ENCODE measurements at regions not wholly inside any gene's neighbourhood (a gene's known extent, or its start where the extent isn't known, plus 50 kb on each side); places are given as distances from the start of the nearest gene placed in this dataset.

DNA sequence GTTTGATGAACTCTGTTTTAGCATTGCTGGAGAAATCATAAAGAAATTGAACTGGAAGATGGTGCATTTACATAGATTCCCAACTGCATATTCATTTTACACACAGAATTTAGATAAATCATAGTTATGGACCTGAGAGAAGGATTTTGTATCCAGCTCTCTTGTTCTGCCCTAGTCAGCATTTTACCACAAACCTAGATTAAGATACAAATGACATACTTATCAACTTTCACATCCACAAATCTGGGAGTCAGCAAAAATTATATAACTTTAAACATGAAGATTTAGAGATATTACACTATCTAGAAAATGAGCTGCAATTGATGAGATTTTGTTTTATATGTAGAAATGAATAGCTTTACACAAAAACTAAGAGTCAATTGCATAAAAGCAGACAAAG, 632.8 kb downstream of the IGSF11 start:
- ChIA-PET CTCF (no interaction called here), POLR2A (no interaction called here)
- Histone ChIP-seq H3K27ac (ENCODE audit: low read depth, low read length) (no peak overlapping the region), H3K4me1 (ENCODE audit: insufficient read depth, low read length) (no peaks in the 10 kb centered on the region), H3K4me3 (ENCODE audit: low read length) (no peak overlapping the region), H3K36me3 (ENCODE audit: insufficient read depth, low read length) (no peaks in the 10 kb centered on the region), H3K9me3 (ENCODE audit: low read length) (no peaks in the 10 kb centered on the region), H3K27me3 (ENCODE audit: insufficient read depth, low read length, poor library complexity, severe bottlenecking) (no peaks in the 10 kb centered on the region)
- Mint-ChIP-seq H3K4me1 (no peaks in the 10 kb centered on the region), H3K36me3 (no peaks in the 10 kb centered on the region), H3K27me3 (no peaks in the 10 kb centered on the region), H3K27ac (no peak overlapping the region), H3K9me3 (peaks cover 0 to 23% (median 4%) of the 10 kb centered on the region in 5 donors), H3K4me3 (no peak overlapping the region)
- no peak for DNase-seq

DNA sequence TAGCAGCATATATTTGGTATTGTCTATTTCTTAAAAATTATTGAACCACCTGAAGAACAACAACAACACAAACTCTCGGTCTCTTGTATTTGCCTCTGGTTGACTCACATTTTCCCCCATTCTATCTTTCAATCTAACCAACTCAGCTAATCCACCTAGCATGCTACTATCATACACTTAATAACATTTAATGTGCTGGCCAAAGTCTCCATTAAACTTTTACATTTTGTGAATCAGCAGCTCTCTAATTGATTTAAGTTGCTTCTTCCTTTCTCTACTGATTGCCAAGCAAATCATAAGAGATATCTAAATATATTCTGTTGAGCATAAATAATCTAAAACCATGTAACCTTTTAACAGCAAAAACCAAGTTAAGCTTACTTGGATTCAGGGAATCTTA, 631.7 kb downstream of the IGSF11 start:
- no peaks in the 10 kb centered on the region for H3K27me3 Mint-ChIP-seq
- no peaks in the 10 kb centered on the region for H3K36me3 Mint-ChIP-seq
- ChIA-PET CTCF (no interaction called here), POLR2A (no interaction called here)
- Histone ChIP-seq H3K36me3 (ENCODE audit: insufficient read depth, low read length) (no peaks in the 10 kb centered on the region), H3K9me3 (ENCODE audit: low read length) (no peaks in the 10 kb centered on the region), H3K4me1 (ENCODE audit: insufficient read depth, low read length) (no peaks in the 10 kb centered on the region), H3K4me3 (ENCODE audit: low read length) (no peak overlapping the region), H3K27ac (ENCODE audit: low read depth, low read length) (no peak overlapping the region), H3K27me3 (ENCODE audit: insufficient read depth, low read length, poor library complexity, severe bottlenecking) (no peaks in the 10 kb centered on the region)
- H3K4me3 Mint-ChIP-seq = no peak overlapping the region
- no peaks in the 10 kb centered on the region for H3K4me1 Mint-ChIP-seq
- no peak for DNase-seq
- peaks cover 0 to 23% (median 4%) of the 10 kb centered on the region in 5 donors for H3K9me3 Mint-ChIP-seq
- H3K27ac Mint-ChIP-seq = no peak overlapping the region

DNA sequence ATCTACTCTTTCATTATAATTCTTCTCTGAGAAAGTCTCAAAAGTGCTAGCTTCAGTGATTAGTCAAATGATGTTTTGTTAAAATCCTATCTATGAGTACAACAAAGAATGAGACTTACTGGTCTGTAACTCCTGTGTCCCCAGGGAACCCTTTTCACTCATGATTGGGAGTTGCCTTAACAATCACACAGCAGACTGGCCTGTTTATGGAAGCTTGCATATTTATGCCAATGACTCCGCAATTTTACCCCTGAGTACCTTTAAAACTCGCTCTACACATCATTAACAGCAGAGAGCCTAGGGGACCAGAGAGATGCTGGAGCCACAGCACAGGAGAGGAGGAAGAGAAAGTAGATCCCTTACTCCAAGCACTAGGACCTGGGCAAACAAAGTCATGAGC, 628.1 kb downstream of the IGSF11 start:
- ChIA-PET POLR2A (no interaction called here), CTCF (no interaction called here)
- Histone ChIP-seq H3K4me1 (ENCODE audit: insufficient read depth, low read length) (no peaks in the 10 kb centered on the region), H3K4me3 (ENCODE audit: low read length) (no peak overlapping the region), H3K27ac (ENCODE audit: low read depth, low read length) (no peak overlapping the region), H3K27me3 (ENCODE audit: insufficient read depth, low read length, poor library complexity, severe bottlenecking) (no peaks in the 10 kb centered on the region), H3K36me3 (ENCODE audit: insufficient read depth, low read length) (no peaks in the 10 kb centered on the region), H3K9me3 (ENCODE audit: low read length) (no peaks in the 10 kb centered on the region)
- H3K9me3 Mint-ChIP-seq = peaks cover 0 to 15% (median 2%) of the 10 kb centered on the region in 5 donors
- no peak for DNase-seq
- H3K27me3 Mint-ChIP-seq = no peaks in the 10 kb centered on the region
- H3K27ac Mint-ChIP-seq = no peak overlapping the region
- no peaks in the 10 kb centered on the region for H3K4me1 Mint-ChIP-seq
- H3K36me3 Mint-ChIP-seq = no peaks in the 10 kb centered on the region
- no peak overlapping the region for H3K4me3 Mint-ChIP-seq

DNA sequence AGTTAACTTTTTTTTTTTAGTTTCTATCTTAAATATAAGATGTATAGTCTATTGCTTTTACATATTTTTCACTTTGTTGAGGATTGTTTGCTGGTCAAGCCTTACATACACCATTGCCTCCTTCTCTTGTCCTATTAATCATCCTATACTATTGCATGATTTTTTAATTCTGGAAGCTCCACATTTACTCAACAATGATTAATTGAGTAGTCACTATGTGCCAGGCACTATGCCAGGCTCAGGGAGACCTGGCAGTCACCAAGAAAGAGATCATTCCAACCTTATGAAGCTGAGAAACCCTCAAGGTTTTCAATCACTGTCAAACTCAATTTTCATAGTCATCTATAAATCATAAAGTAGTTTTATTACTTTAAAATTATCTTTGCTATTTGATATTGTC, 626.2 kb downstream of the IGSF11 start:
- H3K4me3 Mint-ChIP-seq = no peak overlapping the region
- CTCF ChIA-PET = no interaction called here

DNA sequence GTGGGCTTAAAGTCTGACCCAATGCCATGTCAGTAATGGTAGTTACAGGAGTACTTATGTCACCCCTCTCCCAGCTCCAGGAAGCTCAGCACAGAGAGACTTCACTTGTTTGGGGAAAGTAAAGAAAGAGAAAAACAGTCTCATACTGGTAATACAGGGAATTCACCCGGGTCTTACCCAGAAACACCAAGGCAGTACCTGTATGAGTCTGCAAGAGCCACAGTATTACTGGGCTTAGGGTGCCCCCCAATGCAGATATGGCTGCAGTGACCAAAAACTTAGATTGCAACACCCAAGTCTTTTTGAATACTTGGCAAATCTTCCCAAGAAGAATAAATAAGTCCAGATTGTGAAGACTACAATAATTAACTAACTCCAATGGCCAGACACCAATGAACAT, 622.1 kb downstream of the IGSF11 start:
- H3K27me3 Mint-ChIP-seq = no peaks in the 10 kb centered on the region
- no peak overlapping the region for H3K4me3 Mint-ChIP-seq
- no peaks in the 10 kb centered on the region for H3K36me3 ChIP-seq (ENCODE audit: insufficient read depth, low read length)
- H3K9me3 ChIP-seq (ENCODE audit: low read length) = no peaks in the 10 kb centered on the region
- no peaks in the 10 kb centered on the region for H3K27me3 ChIP-seq (ENCODE audit: insufficient read depth, low read length, poor library complexity, severe bottlenecking)
- no peak overlapping the region for H3K27ac Mint-ChIP-seq
- no peak for DNase-seq
- ChIA-PET POLR2A (no interaction called here), CTCF (no interaction called here)
- no peaks in the 10 kb centered on the region for H3K36me3 Mint-ChIP-seq
- no peak overlapping the region for H3K4me3 ChIP-seq (ENCODE audit: low read length)
- H3K4me1 ChIP-seq (ENCODE audit: insufficient read depth, low read length) = no peaks in the 10 kb centered on the region
- H3K27ac ChIP-seq (ENCODE audit: low read depth, low read length) = no peak overlapping the region
- H3K9me3 Mint-ChIP-seq = peaks cover 2 to 22% (median 7%) of the 10 kb centered on the region in 5 donors
- no peaks in the 10 kb centered on the region for H3K4me1 Mint-ChIP-seq

More for the DNA sequence above, 626.2 kb downstream of the IGSF11 start:
- Histone ChIP-seq H3K36me3 (ENCODE audit: insufficient read depth, low read length) (no peaks in the 10 kb centered on the region), H3K4me3 (ENCODE audit: low read length) (no peak overlapping the region), H3K27ac (ENCODE audit: low read depth, low read length) (no peak overlapping the region), H3K27me3 (ENCODE audit: insufficient read depth, low read length, poor library complexity, severe bottlenecking) (no peaks in the 10 kb centered on the region), H3K4me1 (ENCODE audit: insufficient read depth, low read length) (no peaks in the 10 kb centered on the region), H3K9me3 (ENCODE audit: low read length) (no peaks in the 10 kb centered on the region)
- DNase-seq = no peak
- POLR2A ChIA-PET = no interaction called here
- Mint-ChIP-seq H3K27me3 (no peaks in the 10 kb centered on the region), H3K9me3 (peaks cover 2 to 8% (median 5%) of the 10 kb centered on the region in 5 donors), H3K4me1 (no peaks in the 10 kb centered on the region), H3K36me3 (no peaks in the 10 kb centered on the region), H3K27ac (no peak overlapping the region)

DNA sequence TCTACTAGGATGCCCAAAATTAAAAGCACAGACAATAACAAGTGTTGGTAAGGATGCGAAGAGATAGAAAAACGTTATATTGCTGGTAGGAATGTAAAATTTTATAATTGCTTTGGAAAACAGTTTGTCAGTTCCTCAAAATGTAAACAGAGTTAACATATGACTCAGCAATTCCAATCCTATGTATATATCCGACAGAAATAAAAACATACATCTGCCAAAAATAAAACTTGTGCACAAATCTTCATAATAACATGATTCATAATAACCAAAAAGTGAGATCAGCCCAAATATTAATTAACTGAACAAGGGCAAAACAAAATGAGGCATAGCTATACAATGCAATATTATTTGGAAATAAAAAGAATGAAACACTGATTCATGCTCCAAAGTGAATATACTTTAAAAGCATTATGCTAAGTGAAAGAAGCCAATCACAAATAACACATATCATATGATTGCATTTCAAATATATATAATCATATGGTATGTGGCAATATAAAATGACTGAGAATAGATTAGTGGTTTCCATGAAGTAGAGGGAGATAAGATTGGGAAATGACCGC, 609.3 kb downstream of the IGSF11 start:
- peaks cover 0 to 1% of the 10 kb centered on the region in 2 donors for H3K27me3 Mint-ChIP-seq
- Histone ChIP-seq H3K27me3 (ENCODE audit: insufficient read depth, low read length, poor library complexity, severe bottlenecking) (no peaks in the 10 kb centered on the region), H3K36me3 (ENCODE audit: insufficient read depth, low read length) (no peaks in the 10 kb centered on the region), H3K27ac (ENCODE audit: low read depth, low read length) (no peak overlapping the region), H3K4me3 (ENCODE audit: low read length) (no peak overlapping the region), H3K4me1 (ENCODE audit: insufficient read depth, low read length) (no peaks in the 10 kb centered on the region), H3K9me3 (ENCODE audit: low read length) (no peaks in the 10 kb centered on the region)
- ChIA-PET CTCF (no interaction called here), POLR2A (no interaction called here)
- DNase-seq = no peak
- H3K4me1 Mint-ChIP-seq = no peaks in the 10 kb centered on the region
- H3K27ac Mint-ChIP-seq = no peak overlapping the region
- H3K9me3 Mint-ChIP-seq = peaks cover 0 to 37% (median 4%) of the 10 kb centered on the region in 5 donors
- no peak overlapping the region for H3K4me3 Mint-ChIP-seq
- H3K36me3 Mint-ChIP-seq = no peaks in the 10 kb centered on the region

DNA sequence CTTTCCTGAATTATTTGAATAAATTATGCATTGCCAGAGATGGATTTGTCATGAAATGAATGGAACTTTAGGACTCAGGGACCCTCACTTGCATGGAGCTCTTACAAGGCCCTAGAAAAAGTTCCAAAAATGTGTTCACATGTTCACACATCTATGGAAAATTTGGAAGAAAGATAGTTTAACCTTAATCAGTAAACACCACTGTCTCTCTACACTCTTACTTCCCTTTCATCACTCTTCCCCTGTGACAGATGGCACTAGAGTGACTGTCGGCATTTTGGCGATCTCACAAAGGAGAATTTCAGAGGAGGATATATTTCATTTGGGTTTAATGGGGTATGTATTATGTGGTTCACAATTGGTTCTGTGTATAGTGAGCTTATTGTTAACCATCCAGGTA, 600.8 kb downstream of the IGSF11 start:
- H3K9me3 Mint-ChIP-seq = peaks cover 2 to 7% (median 3%) of the 10 kb centered on the region in 5 donors
- Histone ChIP-seq H3K4me1 (ENCODE audit: insufficient read depth, low read length) (no peaks in the 10 kb centered on the region), H3K9me3 (ENCODE audit: low read length) (no peaks in the 10 kb centered on the region), H3K27ac (ENCODE audit: low read depth, low read length) (no peak overlapping the region), H3K27me3 (ENCODE audit: insufficient read depth, low read length, poor library complexity, severe bottlenecking) (no peaks in the 10 kb centered on the region), H3K4me3 (ENCODE audit: low read length) (no peak overlapping the region), H3K36me3 (ENCODE audit: insufficient read depth, low read length) (no peaks in the 10 kb centered on the region)
- H3K27me3 Mint-ChIP-seq = no peaks in the 10 kb centered on the region
- ChIA-PET CTCF (no interaction called here), POLR2A (no interaction called here)
- H3K27ac Mint-ChIP-seq = no peak overlapping the region
- no peaks in the 10 kb centered on the region for H3K36me3 Mint-ChIP-seq
- DNase-seq = no peak
- H3K4me1 Mint-ChIP-seq = no peaks in the 10 kb centered on the region
- H3K4me3 Mint-ChIP-seq = no peak overlapping the region

DNA sequence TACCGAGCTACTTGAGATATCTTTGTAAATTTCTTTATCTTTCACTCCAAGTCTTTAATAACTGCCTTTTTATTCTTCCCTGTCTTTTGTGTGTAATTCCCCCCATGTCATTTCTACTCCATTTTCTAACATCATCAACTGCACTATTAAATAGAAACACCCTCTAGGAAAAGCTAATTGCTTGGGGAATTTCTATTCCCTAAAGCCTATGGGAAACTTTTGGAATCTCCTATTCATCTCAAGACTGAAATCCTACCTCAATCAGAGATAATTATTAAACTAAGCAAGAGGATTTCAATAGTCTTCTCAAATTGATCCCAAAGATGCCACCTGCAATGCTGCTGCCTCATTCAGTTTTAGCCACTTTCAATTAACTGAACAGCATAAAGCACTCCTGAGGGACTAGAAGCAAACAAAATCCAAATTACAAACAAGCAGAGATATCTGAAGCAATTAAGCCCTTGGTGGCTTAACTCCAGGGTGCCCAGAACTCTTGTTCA, 598.7 kb downstream of the IGSF11 start:
- H3K4me1 Mint-ChIP-seq = no peaks in the 10 kb centered on the region
- Histone ChIP-seq H3K4me1 (ENCODE audit: insufficient read depth, low read length) (no peaks in the 10 kb centered on the region), H3K36me3 (ENCODE audit: insufficient read depth, low read length) (no peaks in the 10 kb centered on the region), H3K4me3 (ENCODE audit: low read length) (no peak overlapping the region), H3K27ac (ENCODE audit: low read depth, low read length) (no peak overlapping the region), H3K27me3 (ENCODE audit: insufficient read depth, low read length, poor library complexity, severe bottlenecking) (no peaks in the 10 kb centered on the region), H3K9me3 (ENCODE audit: low read length) (no peaks in the 10 kb centered on the region)
- H3K4me3 Mint-ChIP-seq = no peak overlapping the region
- H3K36me3 Mint-ChIP-seq = no peaks in the 10 kb centered on the region
- CTCF ChIA-PET = no interaction called here
- peaks cover 0 to 6% (median 3%) of the 10 kb centered on the region in 5 donors for H3K9me3 Mint-ChIP-seq
- no peak for DNase-seq
- H3K27ac Mint-ChIP-seq = no peak overlapping the region
- POLR2A ChIA-PET = no interaction called here
- no peaks in the 10 kb centered on the region for H3K27me3 Mint-ChIP-seq

Measured in CD8-positive, alpha-beta memory T cell (primary cell).